ENCODE measurements at regions not wholly inside any gene's neighbourhood (a gene's known extent, or its start where the extent isn't known, plus 50 kb on each side); places are given as distances from the start of the nearest gene placed in this dataset.

DNA sequence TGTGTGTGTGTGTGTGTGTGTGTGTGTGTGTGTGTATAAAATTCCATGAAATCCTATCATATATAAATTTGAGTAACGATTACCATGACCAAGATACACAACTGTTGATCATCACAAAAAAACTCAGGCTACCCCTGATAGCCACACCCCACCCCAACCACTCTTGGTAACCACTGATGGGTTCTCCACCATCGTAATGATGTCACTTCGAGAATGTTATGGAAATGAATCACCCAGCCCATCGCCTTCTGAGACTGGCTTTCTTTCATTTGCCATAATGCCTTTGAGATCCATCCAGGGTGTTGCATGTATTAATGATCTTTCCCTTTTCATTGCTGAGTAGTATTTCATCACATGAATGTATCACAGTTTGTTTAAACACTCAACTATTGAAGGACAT, 496.0 kb downstream of the MIAT start:
- DNase-seq (ENCODE audit: low spot score in 2 of 2): no peak
- ATAC-seq: no peak
- Mint-ChIP-seq H3K4me1 (peaks cover 6% of the 10 kb centered on the region), H3K4me3 (no peak overlapping the region), H3K9me3 (no peaks in the 10 kb centered on the region), H3K27ac (no peak overlapping the region), H3K36me3 (no peaks in the 10 kb centered on the region)

DNA sequence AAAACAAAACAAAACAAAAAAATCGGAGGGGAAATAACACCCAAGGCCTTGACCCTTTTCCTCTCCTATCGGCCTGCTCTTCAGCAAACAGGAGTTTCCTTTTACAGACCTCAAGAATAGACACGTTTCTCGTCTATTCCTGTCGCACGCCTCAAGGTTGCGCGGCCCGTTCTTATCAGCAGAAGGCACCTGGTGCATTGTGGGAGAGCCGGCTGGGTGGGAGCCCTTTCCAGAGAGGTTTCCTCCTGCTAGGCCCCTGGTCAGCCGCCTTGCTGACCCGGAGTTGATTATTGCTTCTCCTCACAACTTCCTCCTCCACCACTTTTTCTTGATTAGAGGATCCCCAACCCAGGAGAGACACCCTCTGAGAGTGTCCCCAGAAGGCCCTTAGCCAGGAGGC, 497.3 kb downstream of the MIAT start:
- Mint-ChIP-seq H3K27ac (no peak overlapping the region), H3K4me3 (no peak overlapping the region), H3K9me3 (no peaks in the 10 kb centered on the region), H3K4me1 (peaks cover 6% of the 10 kb centered on the region), H3K36me3 (no peaks in the 10 kb centered on the region)
- DNase-seq (ENCODE audit: low spot score in 2 of 2): no peak
- ATAC-seq: no peak

DNA sequence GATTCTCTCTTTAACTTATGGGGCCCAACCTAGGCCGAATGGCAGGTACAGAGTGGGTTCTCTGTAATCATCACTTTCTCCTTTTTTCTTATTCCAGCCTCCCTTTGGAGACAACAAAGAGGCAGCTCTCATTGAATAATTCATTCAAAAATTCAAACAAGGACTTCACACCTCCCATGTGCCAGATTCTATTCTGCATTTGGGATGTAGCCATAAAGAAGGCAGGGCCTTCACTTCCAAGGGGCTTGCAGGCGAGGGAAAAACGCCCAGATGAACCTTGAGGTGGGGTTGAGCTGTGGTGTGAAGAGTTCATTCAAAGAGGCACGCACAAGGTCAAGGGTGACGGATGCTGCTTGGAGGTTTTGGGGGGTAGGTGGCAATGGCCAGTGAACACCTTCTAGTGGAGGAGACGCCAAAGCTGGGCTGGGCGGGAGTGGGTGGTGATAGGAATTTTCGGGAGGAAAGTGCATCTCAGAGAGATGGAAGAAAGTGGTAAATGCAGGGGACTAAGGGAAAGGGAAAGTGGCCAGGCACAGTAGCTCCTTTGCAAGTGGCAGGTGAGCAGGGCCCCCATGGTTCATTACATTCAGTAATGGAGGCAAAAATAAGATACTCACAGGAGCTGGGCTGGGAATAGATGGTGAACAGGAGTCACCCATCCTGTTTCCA, 499.6 kb downstream of the MIAT start:
- Mint-ChIP-seq H3K4me1 (no peaks in the 10 kb centered on the region), H3K4me3 (no peak overlapping the region), H3K9me3 (no peaks in the 10 kb centered on the region), H3K27ac (no peak overlapping the region), H3K36me3 (no peaks in the 10 kb centered on the region)
- DNase-seq (ENCODE audit: low spot score in 2 of 2) (no peak), ATAC-seq (no peak)

DNA sequence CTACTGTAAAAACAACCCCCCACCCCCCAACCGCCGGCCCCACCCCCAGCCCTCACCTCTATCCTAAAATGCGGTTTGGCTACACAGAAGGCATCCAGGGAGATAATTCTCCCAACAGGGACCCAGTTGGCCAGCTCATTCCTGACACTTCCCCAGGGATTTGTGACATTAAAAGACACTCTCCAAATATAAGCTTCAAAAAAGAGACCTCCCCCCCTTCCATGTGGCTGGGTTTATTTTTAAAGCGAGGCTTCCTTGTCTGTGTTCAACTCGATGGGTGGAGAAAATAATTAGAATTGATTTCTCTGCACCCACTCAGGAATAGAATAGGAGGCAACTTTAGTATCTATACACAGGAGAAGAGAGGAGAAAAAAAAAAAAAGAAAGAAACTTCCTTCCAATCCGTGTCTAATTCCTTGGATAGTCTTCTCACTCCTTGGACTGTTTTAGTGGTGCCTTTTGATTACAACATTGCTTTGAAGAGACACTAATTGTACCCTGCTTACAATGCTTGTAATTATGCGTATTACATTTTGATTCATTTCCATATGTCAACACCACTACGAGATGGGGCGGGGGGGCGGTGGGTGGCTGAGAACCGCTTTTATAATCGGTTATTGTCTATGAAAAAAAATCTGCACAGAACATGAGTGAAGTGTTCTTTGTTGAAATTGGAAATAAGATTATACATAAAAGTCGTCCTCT, 500.4 kb downstream of the MIAT start:
- Mint-ChIP-seq H3K4me3 (no peak overlapping the region), H3K36me3 (no peaks in the 10 kb centered on the region), H3K9me3 (no peaks in the 10 kb centered on the region), H3K4me1 (no peaks in the 10 kb centered on the region), H3K27ac (no peak overlapping the region)
- DNase-seq (ENCODE audit: low spot score in 2 of 2): no peak
- ATAC-seq: no peak

DNA sequence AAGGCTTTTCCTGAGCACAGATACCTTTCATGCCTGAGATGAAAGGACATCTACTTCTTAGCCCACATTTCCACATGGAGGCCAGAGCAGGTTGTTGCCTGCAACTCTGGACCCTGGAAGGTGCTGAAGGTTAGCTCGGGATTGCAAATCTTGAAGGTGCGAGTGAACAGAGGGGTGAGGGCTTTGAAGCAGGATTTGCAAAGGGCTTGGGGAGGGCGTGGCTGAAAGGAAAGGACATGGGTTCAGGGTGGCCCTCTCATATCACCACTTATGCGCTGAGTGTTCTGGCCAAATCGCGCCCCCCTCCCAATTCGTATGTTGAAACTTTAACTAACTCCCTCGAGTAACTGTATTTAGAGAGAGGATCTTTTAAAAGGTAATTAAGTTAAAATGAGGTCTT, 501.6 kb downstream of the MIAT start:
- Mint-ChIP-seq H3K4me1 (no peaks in the 10 kb centered on the region), H3K27ac (no peak overlapping the region), H3K4me3 (no peak overlapping the region), H3K9me3 (no peaks in the 10 kb centered on the region), H3K36me3 (no peaks in the 10 kb centered on the region)
- ATAC-seq (no peak), DNase-seq (ENCODE audit: low spot score in 2 of 2) (no peak)

DNA sequence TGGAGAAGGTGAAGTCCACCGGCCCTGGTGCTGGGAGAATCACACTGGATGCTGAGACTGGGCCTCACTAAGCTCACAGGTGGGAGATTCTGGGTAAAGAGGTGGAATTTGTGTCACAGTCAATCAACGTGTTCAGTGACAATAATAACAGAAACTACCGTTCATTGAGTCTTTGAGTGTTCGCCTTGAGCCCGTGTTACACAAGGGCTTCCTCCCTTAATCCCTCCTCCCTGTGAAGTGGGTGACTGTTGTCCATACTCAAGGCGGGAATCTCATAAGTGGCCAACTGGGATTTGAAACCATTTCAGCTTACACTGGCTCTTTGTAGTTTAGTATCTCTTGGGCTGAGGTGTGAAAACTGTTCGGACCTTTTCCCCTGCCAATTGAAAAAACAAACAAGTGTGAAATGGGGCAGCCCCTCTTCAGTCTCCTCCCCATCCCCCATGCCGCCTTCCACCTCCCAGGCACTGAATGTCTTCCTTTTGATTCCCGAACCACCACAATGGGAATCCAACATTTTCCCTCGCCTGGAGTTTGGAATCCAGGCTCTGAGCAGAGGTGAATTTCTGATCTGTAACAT, 502.4 kb downstream of the MIAT start:
- H3K9me3 Mint-ChIP-seq: no peaks in the 10 kb centered on the region
- no peak overlapping the region for H3K4me3 Mint-ChIP-seq
- H3K36me3 Mint-ChIP-seq: no peaks in the 10 kb centered on the region
- H3K27ac Mint-ChIP-seq: no peak overlapping the region
- ATAC-seq (no peak), DNase-seq (ENCODE audit: low spot score in 2 of 2) (no peak)
- H3K4me1 Mint-ChIP-seq: no peaks in the 10 kb centered on the region

DNA sequence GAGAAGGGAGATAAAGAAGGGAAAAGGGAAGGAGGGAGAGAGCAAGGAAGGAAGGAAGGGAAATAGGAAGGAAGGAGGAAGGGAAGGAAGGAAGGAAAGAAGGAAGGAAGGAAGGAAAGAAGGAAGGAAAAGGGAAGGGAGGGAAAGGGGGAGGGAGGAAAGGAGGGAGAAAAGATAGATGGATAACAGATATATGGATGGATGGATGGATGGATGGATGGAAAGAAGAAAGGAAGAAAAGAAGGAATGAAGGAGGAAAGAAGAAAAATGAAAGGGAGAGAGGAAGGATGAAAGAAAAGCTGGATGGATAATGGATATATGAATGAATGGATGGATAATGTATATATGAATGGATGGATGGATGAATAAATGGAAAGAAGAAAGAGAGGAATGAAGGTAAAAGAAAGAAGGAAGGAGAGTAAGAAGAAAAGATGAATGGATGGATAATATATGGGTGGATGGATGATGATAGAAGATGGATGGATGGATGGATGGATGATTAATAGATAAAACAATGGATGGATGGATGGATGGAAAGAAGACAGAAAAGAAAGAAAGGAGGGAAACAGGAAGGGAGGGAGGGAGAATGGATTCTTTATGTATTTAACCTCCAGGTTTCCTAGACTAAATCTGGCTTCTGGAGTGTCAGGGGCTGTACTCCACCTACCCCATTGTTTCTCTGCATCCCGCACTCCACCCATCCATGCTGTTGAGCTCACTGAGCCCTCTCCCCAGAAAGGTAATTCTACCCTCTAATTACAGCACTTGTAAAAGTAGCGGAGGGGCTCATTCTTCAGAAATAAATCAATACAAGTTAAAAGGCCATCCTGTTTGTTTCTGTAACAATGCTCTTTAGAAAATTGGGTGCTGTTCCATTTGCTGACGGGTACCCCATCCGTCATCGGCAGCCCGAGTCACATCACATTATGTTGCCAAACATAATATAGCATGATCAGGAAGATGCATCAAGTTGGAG, 506.1 kb downstream of the MIAT start:
- no peak for ATAC-seq
- no peak overlapping the region for H3K4me3 Mint-ChIP-seq
- DNase-seq (ENCODE audit: low spot score in 2 of 2): no peak
- no peaks in the 10 kb centered on the region for H3K36me3 Mint-ChIP-seq
- no peak overlapping the region for H3K27ac Mint-ChIP-seq
- H3K4me1 Mint-ChIP-seq: no peaks in the 10 kb centered on the region
- H3K9me3 Mint-ChIP-seq: no peaks in the 10 kb centered on the region

DNA sequence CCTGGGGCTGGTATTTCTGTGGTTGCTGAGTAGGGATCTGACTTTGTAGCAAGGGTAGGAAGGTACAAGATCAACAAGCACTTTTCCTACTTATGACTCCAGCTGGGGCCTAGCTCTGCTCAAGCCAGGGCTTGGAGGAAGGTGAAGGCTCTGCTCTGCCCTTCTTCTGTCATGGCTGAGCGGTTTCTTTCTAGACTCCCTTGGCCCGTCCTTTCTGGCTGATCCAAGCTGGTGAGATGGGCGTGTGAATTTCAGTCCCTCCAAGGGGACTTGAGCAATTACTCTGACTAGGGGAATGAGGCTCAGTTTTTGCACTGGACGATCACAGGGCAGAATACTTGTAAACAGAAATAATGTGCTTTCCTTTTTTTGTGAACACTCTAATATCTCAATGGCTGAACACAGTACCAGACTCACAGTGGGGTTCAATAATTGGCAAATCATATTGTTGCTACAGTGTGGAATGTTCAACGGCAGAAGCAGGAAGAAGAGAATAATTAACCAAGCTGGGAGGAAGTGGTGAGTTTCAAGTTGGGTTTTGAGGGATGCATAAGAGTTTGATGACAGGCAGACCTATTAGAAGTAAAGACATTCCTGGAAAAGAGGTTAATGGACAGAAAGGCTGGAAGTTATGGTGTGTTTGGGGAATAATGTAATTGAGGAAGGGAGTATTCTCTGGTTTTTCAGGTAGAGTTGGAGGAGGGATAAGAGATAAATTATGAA, 507.6 kb downstream of the MIAT start:
- Mint-ChIP-seq H3K4me1 (no peaks in the 10 kb centered on the region), H3K9me3 (no peaks in the 10 kb centered on the region), H3K36me3 (no peaks in the 10 kb centered on the region), H3K27ac (no peak overlapping the region), H3K4me3 (no peak overlapping the region)
- ATAC-seq (no peak), DNase-seq (ENCODE audit: low spot score in 2 of 2) (no peak)

DNA sequence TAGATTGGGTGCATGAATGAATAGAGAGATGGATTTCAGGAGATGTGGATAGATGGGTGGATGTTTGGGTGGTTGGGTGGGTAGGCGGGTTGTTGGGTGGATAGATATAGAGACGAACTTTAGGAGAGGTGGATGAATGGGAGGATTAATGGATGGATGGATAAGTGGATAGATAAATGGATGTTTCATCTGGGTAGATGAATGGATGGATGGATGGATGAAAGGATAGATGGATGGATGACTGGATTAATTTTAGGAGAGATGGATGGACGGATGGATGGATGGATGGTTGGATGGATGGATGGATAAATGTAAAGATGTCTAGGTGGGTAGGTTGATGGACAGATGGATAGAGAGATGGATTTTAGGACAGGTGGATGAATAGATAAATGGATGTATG, 511.3 kb downstream of the MIAT start:
- no peak for ATAC-seq
- H3K9me3 Mint-ChIP-seq: no peaks in the 10 kb centered on the region
- H3K4me1 Mint-ChIP-seq: no peaks in the 10 kb centered on the region
- H3K4me3 Mint-ChIP-seq: no peak overlapping the region
- H3K27ac Mint-ChIP-seq: no peak overlapping the region
- no peak for DNase-seq (ENCODE audit: low spot score in 2 of 2)
- H3K36me3 Mint-ChIP-seq: no peaks in the 10 kb centered on the region

DNA sequence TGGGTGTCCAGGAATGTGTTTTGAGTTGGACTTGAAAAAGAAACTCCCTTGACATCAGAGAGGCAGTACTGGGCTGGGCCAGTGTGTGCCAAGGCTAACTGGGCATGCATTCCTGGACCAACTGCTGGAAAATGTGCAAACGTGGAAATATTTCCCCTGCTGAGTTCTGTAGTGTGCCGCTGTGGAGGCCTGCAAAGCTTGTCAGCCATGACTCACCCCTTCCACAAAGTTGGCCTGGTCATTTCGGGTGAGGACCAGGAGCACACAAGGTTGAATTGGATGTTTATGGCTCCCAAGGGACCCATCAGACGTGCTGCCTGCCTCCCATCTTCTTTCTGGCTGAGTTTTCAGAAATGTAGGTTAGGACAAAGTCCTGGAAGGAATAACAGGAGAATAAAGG, 513.1 kb downstream of the MIAT start:
- no peak for ATAC-seq

DNA sequence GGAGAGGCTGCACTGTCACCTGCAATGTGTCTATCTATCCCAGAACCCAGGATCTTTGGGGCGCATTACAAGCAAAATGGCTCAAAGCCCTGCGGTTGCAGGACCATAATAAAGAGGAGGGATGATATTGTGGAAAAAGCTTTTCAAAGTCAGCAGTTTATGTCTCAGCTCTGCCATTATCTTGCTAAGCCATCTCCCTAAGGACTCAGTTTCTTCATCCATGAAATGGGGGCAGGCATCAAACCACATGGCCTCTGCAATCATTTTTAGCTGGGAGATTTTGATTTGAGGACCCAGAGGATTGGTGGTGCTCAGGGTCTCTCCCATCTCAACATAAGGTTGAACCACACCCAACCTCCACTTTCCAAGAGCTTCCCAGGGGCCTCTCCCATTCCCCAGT, 513.8 kb downstream of the MIAT start:
- no peak overlapping the region for H3K4me3 Mint-ChIP-seq
- H3K36me3 Mint-ChIP-seq: no peaks in the 10 kb centered on the region
- H3K27ac Mint-ChIP-seq: no peak overlapping the region
- no peak for DNase-seq (ENCODE audit: low spot score in 2 of 2)
- ATAC-seq: no peak
- H3K9me3 Mint-ChIP-seq: no peaks in the 10 kb centered on the region
- H3K4me1 Mint-ChIP-seq: no peaks in the 10 kb centered on the region

More for the DNA sequence above, 513.1 kb downstream of the MIAT start:
- Mint-ChIP-seq H3K4me1 (no peaks in the 10 kb centered on the region), H3K36me3 (no peaks in the 10 kb centered on the region), H3K4me3 (no peak overlapping the region), H3K9me3 (no peaks in the 10 kb centered on the region), H3K27ac (no peak overlapping the region)
- DNase-seq (ENCODE audit: low spot score in 2 of 2): no peak

DNA sequence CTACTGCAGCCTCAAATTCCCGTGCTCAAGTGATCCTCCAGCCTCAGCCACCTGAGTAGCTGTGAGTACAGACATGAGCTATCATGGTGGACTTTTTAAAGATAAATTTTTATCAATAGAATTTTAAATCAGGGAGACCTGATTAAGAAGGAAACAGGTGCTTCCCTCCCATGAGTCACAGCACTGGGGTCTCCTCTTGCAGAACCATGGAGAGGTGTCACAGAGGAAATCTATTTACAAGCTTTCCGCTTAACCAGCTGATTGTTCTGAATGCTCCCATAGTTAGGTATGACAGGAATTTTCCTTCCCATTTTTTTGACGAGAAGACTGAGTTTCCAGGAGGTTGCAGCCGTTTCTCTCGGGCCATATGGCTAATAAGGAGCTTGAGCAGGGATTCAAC, 516.1 kb downstream of the MIAT start:
- ATAC-seq: no peak
- no peak for DNase-seq (ENCODE audit: low spot score in 2 of 2)
- no peak overlapping the region for H3K4me3 Mint-ChIP-seq

DNA sequence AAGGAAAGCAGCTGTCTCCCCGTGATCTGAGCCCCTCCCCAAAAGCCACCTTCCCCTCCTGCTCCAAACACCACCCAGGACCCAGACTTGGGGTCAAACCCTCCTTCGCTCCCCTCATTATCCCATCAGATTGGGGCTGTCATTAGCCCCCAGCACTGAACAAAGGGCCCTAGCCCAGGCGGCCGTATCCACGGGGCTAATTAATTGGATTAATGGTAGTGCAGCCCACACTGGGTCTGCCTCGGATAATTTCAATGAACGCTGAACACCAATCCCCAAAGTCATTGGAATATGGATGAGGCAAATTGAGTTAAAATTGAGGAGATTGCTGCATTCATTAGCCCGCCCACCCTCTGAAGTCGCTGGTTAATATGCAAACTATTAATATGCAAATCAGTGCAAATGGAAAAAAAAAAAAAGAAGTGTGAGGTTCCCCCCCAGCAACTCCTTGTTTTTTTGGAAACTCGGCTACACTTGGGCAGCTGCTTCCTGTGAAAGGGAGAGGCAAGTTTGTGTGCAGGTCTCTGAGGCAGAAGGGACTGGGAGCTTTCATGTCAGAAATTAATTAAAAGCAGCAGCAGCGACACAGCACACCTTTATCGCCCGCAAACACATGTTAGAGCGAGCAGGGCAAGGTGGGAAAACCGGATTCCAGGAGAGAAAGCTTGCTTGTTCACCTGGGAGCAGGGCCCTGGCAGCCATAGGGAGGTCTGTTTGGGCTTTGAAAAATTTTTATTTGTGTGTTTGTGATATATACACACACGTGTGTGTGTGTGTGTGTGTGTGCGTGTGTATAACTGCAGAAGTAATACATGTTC, 517.8 kb downstream of the MIAT start:
- no peaks in the 10 kb centered on the region for H3K4me1 Mint-ChIP-seq

More for the DNA sequence above, 516.1 kb downstream of the MIAT start:
- H3K9me3 Mint-ChIP-seq: no peaks in the 10 kb centered on the region
- H3K27ac Mint-ChIP-seq: no peak overlapping the region
- H3K4me1 Mint-ChIP-seq: no peaks in the 10 kb centered on the region
- H3K36me3 Mint-ChIP-seq: no peaks in the 10 kb centered on the region

DNA sequence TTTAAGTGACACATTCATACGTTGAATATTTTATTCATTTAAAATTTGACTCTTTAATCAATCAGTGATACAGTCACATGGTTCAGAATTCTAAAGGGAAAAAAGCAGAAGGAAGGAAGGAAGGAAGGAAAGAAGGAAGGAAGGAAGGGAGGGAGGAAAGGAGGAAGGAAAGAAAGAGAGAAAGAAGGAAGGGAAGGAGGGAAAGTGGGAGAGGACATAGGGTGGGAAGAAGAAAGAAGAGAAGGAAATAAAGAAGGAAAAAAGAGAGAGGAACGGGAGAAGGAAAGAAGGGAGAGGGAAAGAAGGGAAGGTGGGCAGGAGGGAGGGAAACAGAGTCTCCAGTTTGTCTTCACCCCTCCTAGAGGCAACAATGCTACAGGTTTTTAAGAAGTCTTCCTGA, 518.6 kb downstream of the MIAT start:
- ATAC-seq (no peak), DNase-seq (ENCODE audit: low spot score in 2 of 2) (no peak)
- no peak overlapping the region for H3K27ac Mint-ChIP-seq
- H3K36me3 Mint-ChIP-seq: no peaks in the 10 kb centered on the region
- no peaks in the 10 kb centered on the region for H3K9me3 Mint-ChIP-seq
- H3K4me1 Mint-ChIP-seq: no peaks in the 10 kb centered on the region
- H3K4me3 Mint-ChIP-seq: no peak overlapping the region

More for the DNA sequence above, 517.8 kb downstream of the MIAT start:
- Mint-ChIP-seq H3K36me3 (no peaks in the 10 kb centered on the region), H3K4me3 (no peak overlapping the region), H3K9me3 (no peaks in the 10 kb centered on the region), H3K27ac (no peak overlapping the region)
- no peak for DNase-seq (ENCODE audit: low spot score in 2 of 2)
- no peak for ATAC-seq
